Jurkat, Clone E6-1 (cell line): ENCODE measurements at regions not wholly inside any gene's neighbourhood (a gene's known extent, or its start where the extent isn't known, plus 50 kb on each side); places are given as distances from the start of the nearest gene placed in this dataset.

Source experiments
- DNase-seq: peaks from one replicate; pipeline ENCODE4 v3.0.0-alpha.2; 2011; ENCODE audit warnings: low read depth, low spot score
- H3K4me3 ChIP-seq: 2 replicates; pipeline ENCODE4 v1.5.1; 2011; ENCODE audit warnings: mild to moderate bottlenecking, low read length, control low read depth, moderate library complexity

GRCh38 chr5:68710514-68710913, 383.3 kb upstream of the SLC30A5 start:
- no peak for DNase-seq
- no peak overlapping the region for H3K4me3 ChIP-seq

- DNase-seq = peak; percentile 90
- H3K4me3 ChIP-seq = peak overlapping the region; percentile 25
Measured at GRCh38 chr5:68711293-68712200, 382.3 kb upstream of the SLC30A5 start.

- no peak overlapping the region for H3K4me3 ChIP-seq
- no peak for DNase-seq
Measured at GRCh38 chr5:68714810-68715209, 379.0 kb upstream of the SLC30A5 start.

- H3K4me3 ChIP-seq = no peak overlapping the region
- no peak for DNase-seq
Measured at GRCh38 chr5:68720884-68721610, 372.8 kb upstream of the SLC30A5 start.

GRCh38 chr5:68722357-68722756, 371.5 kb upstream of the SLC30A5 start:
- H3K4me3 ChIP-seq = no peak overlapping the region
- no peak for DNase-seq

GRCh38 chr5:68725905-68726683, 367.7 kb upstream of the SLC30A5 start:
- no peak for DNase-seq
- no peak overlapping the region for H3K4me3 ChIP-seq

GRCh38 chr5:68727931-68728330, 365.9 kb upstream of the SLC30A5 start:
- no peak for DNase-seq
- no peak overlapping the region for H3K4me3 ChIP-seq

- no peak overlapping the region for H3K4me3 ChIP-seq
- DNase-seq = no peak
Measured at GRCh38 chr5:68729678-68730077, 364.1 kb upstream of the SLC30A5 start.

- H3K4me3 ChIP-seq = no peak overlapping the region
- DNase-seq = no peak
Measured at GRCh38 chr5:68730220-68730978, 363.4 kb upstream of the SLC30A5 start.

GRCh38 chr5:68730979-68731654, 362.7 kb upstream of the SLC30A5 start:
- H3K4me3 ChIP-seq = no peak overlapping the region
- no peak for DNase-seq

GRCh38 chr5:68732251-68732650, 361.6 kb upstream of the SLC30A5 start:
- DNase-seq = no peak
- no peak overlapping the region for H3K4me3 ChIP-seq

GRCh38 chr5:68734781-68735180, 359.0 kb upstream of the SLC30A5 start:
- no peak for DNase-seq
- H3K4me3 ChIP-seq = no peak overlapping the region

GRCh38 chr5:68738236-68738635, 355.6 kb upstream of the SLC30A5 start:
- no peak for DNase-seq

GRCh38 chr5:68738841-68739240, 355.0 kb upstream of the SLC30A5 start:
- no peak for DNase-seq

More at GRCh38 chr5:68738236-68738635, 355.6 kb upstream of the SLC30A5 start:
- no peak overlapping the region for H3K4me3 ChIP-seq

GRCh38 chr5:68739752-68740151, 354.1 kb upstream of the SLC30A5 start:
- H3K4me3 ChIP-seq = no peak overlapping the region
- no peak for DNase-seq

More at GRCh38 chr5:68738841-68739240, 355.0 kb upstream of the SLC30A5 start:
- H3K4me3 ChIP-seq = no peak overlapping the region

GRCh38 chr5:68740226-68740910, 353.4 kb upstream of the SLC30A5 start:
- no peak for DNase-seq
- no peak overlapping the region for H3K4me3 ChIP-seq

- no peak overlapping the region for H3K4me3 ChIP-seq
- no peak for DNase-seq
Measured at GRCh38 chr5:68744206-68744605, 349.6 kb upstream of the SLC30A5 start.

- DNase-seq = no peak
- no peak overlapping the region for H3K4me3 ChIP-seq
Measured at GRCh38 chr5:68745448-68745847, 348.4 kb upstream of the SLC30A5 start.
